ENCODE measurements at regions not wholly inside any gene's neighbourhood (a gene's known extent, or its start where the extent isn't known, plus 50 kb on each side); places are given as distances from the start of the nearest gene placed in this dataset.

- Mint-ChIP-seq H3K4me1 (ENCODE audit: low read depth) (peaks cover 22% of the 10 kb centered on the region), H3K4me3 (peak overlapping the region; percentile 57), H3K9me3 (peaks cover 6% of the 10 kb centered on the region; the same call in 1 of the 2 replicates), H3K27ac (no peak overlapping the region), H3K36me3 (ENCODE audit: low read depth) (peaks cover 7% of the 10 kb centered on the region), H3K27me3 (ENCODE audit: insufficient read depth) (peaks cover 4% of the 10 kb centered on the region; the same call in 1 of the 2 replicates)
- no peak for TF ChIP-seq CTCF (IDR thresholded peaks at IDR 0.05)
- peak; percentile 70 for DNase-seq
Observed at GRCh38 chr1:78229344-78229743, 183.6 kb downstream of the GIPC2 start.

GRCh38 chr1:78231477-78231876 lies 185.7 kb downstream of the GIPC2 start:
- H3K4me3 Mint-ChIP-seq: no peak overlapping the region
- H3K9me3 Mint-ChIP-seq: peaks cover 6% of the 10 kb centered on the region; the same call in 1 of the 2 replicates
- H3K27ac Mint-ChIP-seq: no peak overlapping the region
- peaks cover 18% of the 10 kb centered on the region for H3K4me1 Mint-ChIP-seq (ENCODE audit: low read depth)
- H3K36me3 Mint-ChIP-seq (ENCODE audit: low read depth): peaks cover 7% of the 10 kb centered on the region
- H3K27me3 Mint-ChIP-seq (ENCODE audit: insufficient read depth): peaks cover 4% of the 10 kb centered on the region; the same call in 1 of the 2 replicates
- TF ChIP-seq CTCF (IDR thresholded peaks at IDR 0.05): no peak
- no peak for DNase-seq

GRCh38 chr1:78231894-78232293 lies 186.1 kb downstream of the GIPC2 start:
- no peak overlapping the region for H3K4me3 Mint-ChIP-seq

GRCh38 chr1:78232630-78233029 lies 186.9 kb downstream of the GIPC2 start:
- H3K9me3 Mint-ChIP-seq: no peaks in the 10 kb centered on the region
- DNase-seq: no peak
- no peak for TF ChIP-seq CTCF (IDR thresholded peaks at IDR 0.05)
- H3K27ac Mint-ChIP-seq: no peak overlapping the region
- no peaks in the 10 kb centered on the region for H3K36me3 Mint-ChIP-seq (ENCODE audit: low read depth)
- H3K4me3 Mint-ChIP-seq: no peak overlapping the region
- peaks cover 28% of the 10 kb centered on the region for H3K4me1 Mint-ChIP-seq (ENCODE audit: low read depth)
- peaks cover 4% of the 10 kb centered on the region; the same call in 1 of the 2 replicates for H3K27me3 Mint-ChIP-seq (ENCODE audit: insufficient read depth)

More at GRCh38 chr1:78231894-78232293, 186.1 kb downstream of the GIPC2 start:
- DNase-seq: no peak
- H3K27me3 Mint-ChIP-seq (ENCODE audit: insufficient read depth): peaks cover 4% of the 10 kb centered on the region; the same call in 1 of the 2 replicates
- H3K4me1 Mint-ChIP-seq (ENCODE audit: low read depth): peaks cover 22% of the 10 kb centered on the region
- H3K9me3 Mint-ChIP-seq: peaks cover 5% of the 10 kb centered on the region; the same call in 1 of the 2 replicates
- H3K36me3 Mint-ChIP-seq (ENCODE audit: low read depth): peaks cover 7% of the 10 kb centered on the region
- TF ChIP-seq CTCF (IDR thresholded peaks at IDR 0.05): no peak
- no peak overlapping the region for H3K27ac Mint-ChIP-seq

- Mint-ChIP-seq H3K9me3 (no peaks in the 10 kb centered on the region), H3K27me3 (ENCODE audit: insufficient read depth) (peaks cover 4% of the 10 kb centered on the region), H3K27ac (no peak overlapping the region), H3K4me3 (no peak overlapping the region), H3K36me3 (ENCODE audit: low read depth) (no peaks in the 10 kb centered on the region), H3K4me1 (ENCODE audit: low read depth) (peaks cover 18% of the 10 kb centered on the region)
- no peak for DNase-seq
- no peak for TF ChIP-seq CTCF (IDR thresholded peaks at IDR 0.05)
Observed at GRCh38 chr1:78234496-78234895, 188.7 kb downstream of the GIPC2 start.

GRCh38 chr1:78236716-78237115 lies 190.9 kb downstream of the GIPC2 start:
- H3K4me3 Mint-ChIP-seq: no peak overlapping the region
- TF ChIP-seq CTCF (IDR thresholded peaks at IDR 0.05): no peak
- H3K9me3 Mint-ChIP-seq: no peaks in the 10 kb centered on the region

More at GRCh38 chr1:78236716-78237115, 190.9 kb downstream of the GIPC2 start:
- Mint-ChIP-seq H3K4me1 (ENCODE audit: low read depth) (peaks cover 25% of the 10 kb centered on the region), H3K27ac (no peak overlapping the region), H3K36me3 (ENCODE audit: low read depth) (no peaks in the 10 kb centered on the region), H3K27me3 (ENCODE audit: insufficient read depth) (peaks cover 4% of the 10 kb centered on the region)
- DNase-seq: peak; percentile 9
